ENCODE measurements at regions not wholly inside any gene's neighbourhood (a gene's known extent, or its start where the extent isn't known, plus 50 kb on each side); places are given as distances from the start of the nearest gene placed in this dataset.

- no peak for TF ChIP-seq CTCF (conservative IDR thresholded peaks at IDR 0.05; ENCODE audit: low read depth, low read length)
- no peak for DNase-seq (ENCODE audit: low read depth)
- no peak overlapping the region for H3K4me3 ChIP-seq (ENCODE audit: low read depth, low read length)
Observed at GRCh38 chr5:105397749-105398148, 1835.2 kb upstream of the NUDT12 start.

GRCh38 chr5:105392710-105393149 lies 1830.1 kb upstream of the NUDT12 start:
- DNase-seq (ENCODE audit: low read depth), result no peak
- TF ChIP-seq CTCF (conservative IDR thresholded peaks at IDR 0.05; ENCODE audit: low read depth, low read length), result no peak
- H3K4me3 ChIP-seq (ENCODE audit: low read depth, low read length), result no peak overlapping the region

DNA sequence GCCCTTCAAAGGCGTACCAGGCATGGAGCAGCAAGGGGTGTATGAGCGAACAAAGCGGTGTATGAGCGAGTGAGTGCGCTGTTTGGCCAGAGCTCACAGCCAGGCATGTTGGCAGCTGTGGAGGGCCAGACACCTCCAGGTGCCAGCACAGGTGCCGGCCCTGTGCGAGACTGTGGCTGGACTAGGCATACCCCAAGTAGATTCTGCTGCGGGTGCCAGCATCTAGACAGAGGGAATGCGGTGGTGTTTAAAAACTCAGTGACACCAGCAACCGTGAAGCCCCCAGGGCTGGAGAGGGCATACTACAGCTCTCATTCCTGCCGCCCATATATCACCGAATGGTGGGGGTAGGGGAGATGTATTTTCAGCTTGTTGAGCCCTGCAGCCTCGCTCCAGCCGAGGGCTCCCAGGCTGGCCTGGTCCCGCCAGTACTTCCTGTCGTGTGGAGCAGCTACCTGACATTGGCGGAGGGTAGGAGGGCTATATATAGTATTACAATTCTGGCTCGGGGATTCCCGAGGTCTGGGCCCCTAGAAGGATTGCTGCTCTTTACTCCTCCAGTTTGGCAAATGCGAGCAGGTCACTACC lies 1829.6 kb upstream of the NUDT12 start:
- no peak overlapping the region for H3K4me3 ChIP-seq (ENCODE audit: low read depth, low read length)
- no peak for TF ChIP-seq CTCF (conservative IDR thresholded peaks at IDR 0.05; ENCODE audit: low read depth, low read length)
- no peak for DNase-seq (ENCODE audit: low read depth)

GRCh38 chr5:105380126-105380525 lies 1817.5 kb upstream of the NUDT12 start:
- TF ChIP-seq CTCF (conservative IDR thresholded peaks at IDR 0.05; ENCODE audit: low read depth, low read length), result no peak
- no peak for DNase-seq (ENCODE audit: low read depth)
- H3K4me3 ChIP-seq (ENCODE audit: low read depth, low read length), result no peak overlapping the region

DNA sequence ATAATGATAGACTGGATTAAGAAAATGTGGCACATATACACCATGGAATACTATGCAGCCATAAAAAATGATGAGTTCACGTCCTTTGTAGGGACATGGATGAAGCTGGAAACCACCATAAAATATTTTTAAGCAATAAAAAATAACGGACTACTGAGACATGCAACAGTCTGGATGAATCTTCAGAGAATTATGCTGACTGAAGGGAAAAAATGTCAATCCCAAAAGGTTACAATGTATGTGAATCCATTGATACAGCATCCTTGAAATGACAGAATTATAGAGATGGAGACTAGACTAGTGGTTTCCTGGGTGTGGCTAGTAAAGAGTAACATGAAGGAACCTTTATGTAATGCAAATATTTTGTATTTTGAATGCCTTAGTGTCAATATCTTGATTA lies 1808.6 kb upstream of the NUDT12 start:
- DNase-seq (ENCODE audit: low read depth), result no peak
- H3K4me3 ChIP-seq (ENCODE audit: low read depth, low read length), result no peak overlapping the region
- TF ChIP-seq CTCF (conservative IDR thresholded peaks at IDR 0.05; ENCODE audit: low read depth, low read length), result no peak

- TF ChIP-seq CTCF (conservative IDR thresholded peaks at IDR 0.05; ENCODE audit: low read depth, low read length), result no peak
- DNase-seq (ENCODE audit: low read depth), result no peak
- no peak overlapping the region for H3K4me3 ChIP-seq (ENCODE audit: low read depth, low read length)
Observed at GRCh38 chr5:105350486-105351140, 1788.0 kb upstream of the NUDT12 start.

DNA sequence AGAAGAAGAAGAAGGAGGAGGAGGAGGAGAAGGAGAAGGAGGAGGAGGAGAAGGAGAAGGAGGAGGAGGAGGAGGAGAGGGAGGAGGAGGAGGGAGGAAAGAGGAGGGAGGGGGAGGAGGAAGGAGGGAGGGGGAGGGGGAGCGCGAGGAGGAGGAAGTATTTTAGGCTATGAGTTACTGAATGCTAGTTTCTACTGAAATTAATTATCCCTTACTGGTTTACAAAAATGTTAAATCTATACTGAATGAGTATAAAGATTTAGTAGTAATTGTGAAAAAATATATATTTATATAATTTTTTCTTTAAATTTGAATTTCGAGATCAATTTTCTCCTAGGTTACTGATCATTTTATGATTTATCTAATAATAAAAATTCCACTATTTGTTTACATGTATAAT lies 1769.0 kb upstream of the NUDT12 start:
- no peak for TF ChIP-seq CTCF (conservative IDR thresholded peaks at IDR 0.05; ENCODE audit: low read depth, low read length)
- no peak overlapping the region for H3K4me3 ChIP-seq (ENCODE audit: low read depth, low read length)
- DNase-seq (ENCODE audit: low read depth), result no peak

All from choroid plexus epithelial cell (primary cell).